Esophagus (tissue), 2 donors: ENCODE measurements at regions not wholly inside any gene's neighbourhood (a gene's known extent, or its start where the extent isn't known, plus 50 kb on each side); places are given as distances from the start of the nearest gene placed in this dataset.
"Not testable (repeated sequence)": the region's sequence is repeated elsewhere in the genome, so short reads cannot be mapped to it uniquely, and the experiment has no call there.

Experiments
- H3K27ac ChIP-seq, 2 donors: one replicate each; pipeline ENCODE4 v1.5.1; 2013; ENCODE audit warnings: low read depth in 2 of 2, mild to moderate bottlenecking in 2 of 2, inconsistent platforms in 1 of 2, low read length in 1 of 2, moderate library complexity in 1 of 2
- H3K27me3 ChIP-seq, 2 donors: one replicate each; pipeline ENCODE4 v1.6.1; 2013; ENCODE audit warnings: low read length in 2 of 2, control low read depth in 1 of 2, mild to moderate bottlenecking in 1 of 2; ENCODE audit not compliant: insufficient read depth in 2 of 2, control insufficient read depth in 1 of 2
- H3K36me3 ChIP-seq, 2 donors: one replicate each; pipeline ENCODE4 v1.6.1; 2013; ENCODE audit warnings: low read length in 1 of 2; ENCODE audit not compliant: control insufficient read depth in 2 of 2, insufficient read depth in 2 of 2
- H3K4me1 ChIP-seq, 2 donors: one replicate each; pipeline ENCODE4 v1.6.1; 2013; ENCODE audit warnings: low read length in 1 of 2; ENCODE audit not compliant: control insufficient read depth in 2 of 2, insufficient read depth in 2 of 2
- H3K4me3 ChIP-seq, 2 donors: one replicate each; pipeline ENCODE4 v1.5.1; 2013; ENCODE audit warnings: low read length in 2 of 2, mild to moderate bottlenecking in 2 of 2, low read depth in 1 of 2, moderate library complexity in 1 of 2
- H3K9me3 ChIP-seq, 2 donors: one replicate each; pipeline ENCODE4 v1.6.1; 2013; ENCODE audit warnings: mild to moderate bottlenecking in 2 of 2, low read depth in 1 of 2, low read length in 1 of 2, moderate library complexity in 1 of 2; ENCODE audit not compliant: control insufficient read depth in 2 of 2, insufficient read depth in 1 of 2
- WGBS, 2 donors: extraction: QIAGEN DNeasy Blood & Tissue Kit; methylation state at CpG; one replicate each; pipeline ENCODE4 v1.1.7; 2013; 5-methylcytosine and 5-hydroxymethylcytosine counted together
- donor health status: healthy with polysubstance abuse.
- donor health status: Bipolar disorder and iron deficiency.

GRCh38 chr22:19658967-19659804, 55.1 kb upstream of the SEPTIN5 start:
- no peaks in the 10 kb centered on the region for H3K36me3 ChIP-seq
- 93 to 97% methylated on average over 8 of the region's 8 CpGs for WGBS, 2 donors

GRCh38 chr22:19659805-19660345, 54.4 kb upstream of the SEPTIN5 start:
- H3K9me3 ChIP-seq, result no peaks in the 10 kb centered on the region
- no peaks in the 10 kb centered on the region for H3K27me3 ChIP-seq
- no peaks in the 10 kb centered on the region for H3K4me1 ChIP-seq
- H3K27ac ChIP-seq, result no peak overlapping the region
- H3K36me3 ChIP-seq, result no peaks in the 10 kb centered on the region
- no peak overlapping the region for H3K4me3 ChIP-seq
- WGBS, 2 donors, result 94 to 95% methylated on average over 12 of the region's 12 CpGs

More at GRCh38 chr22:19658967-19659804, 55.1 kb upstream of the SEPTIN5 start:
- no peaks in the 10 kb centered on the region for H3K27me3 ChIP-seq
- no peaks in the 10 kb centered on the region for H3K9me3 ChIP-seq
- no peak overlapping the region for H3K27ac ChIP-seq
- no peak overlapping the region for H3K4me3 ChIP-seq
- no peaks in the 10 kb centered on the region for H3K4me1 ChIP-seq

GRCh38 chr22:19660583-19660982, 53.7 kb upstream of the SEPTIN5 start:
- WGBS, 2 donors, result 86 to 95% methylated on average over 12 of the region's 12 CpGs

GRCh38 chr22:19661156-19661555, 53.1 kb upstream of the SEPTIN5 start:
- no peak overlapping the region for H3K27ac ChIP-seq
- no peaks in the 10 kb centered on the region for H3K36me3 ChIP-seq
- H3K4me3 ChIP-seq, result no peak overlapping the region
- no peaks in the 10 kb centered on the region for H3K27me3 ChIP-seq
- H3K4me1 ChIP-seq, result peaks cover 0 to 2% of the 10 kb centered on the region in 2 donors
- H3K9me3 ChIP-seq, result no peaks in the 10 kb centered on the region

More at GRCh38 chr22:19660583-19660982, 53.7 kb upstream of the SEPTIN5 start:
- H3K4me3 ChIP-seq, H3K9me3 ChIP-seq, H3K27ac ChIP-seq, H3K36me3 ChIP-seq, H3K27me3 ChIP-seq, H3K4me1 ChIP-seq: not testable (repeated sequence)

DNA sequence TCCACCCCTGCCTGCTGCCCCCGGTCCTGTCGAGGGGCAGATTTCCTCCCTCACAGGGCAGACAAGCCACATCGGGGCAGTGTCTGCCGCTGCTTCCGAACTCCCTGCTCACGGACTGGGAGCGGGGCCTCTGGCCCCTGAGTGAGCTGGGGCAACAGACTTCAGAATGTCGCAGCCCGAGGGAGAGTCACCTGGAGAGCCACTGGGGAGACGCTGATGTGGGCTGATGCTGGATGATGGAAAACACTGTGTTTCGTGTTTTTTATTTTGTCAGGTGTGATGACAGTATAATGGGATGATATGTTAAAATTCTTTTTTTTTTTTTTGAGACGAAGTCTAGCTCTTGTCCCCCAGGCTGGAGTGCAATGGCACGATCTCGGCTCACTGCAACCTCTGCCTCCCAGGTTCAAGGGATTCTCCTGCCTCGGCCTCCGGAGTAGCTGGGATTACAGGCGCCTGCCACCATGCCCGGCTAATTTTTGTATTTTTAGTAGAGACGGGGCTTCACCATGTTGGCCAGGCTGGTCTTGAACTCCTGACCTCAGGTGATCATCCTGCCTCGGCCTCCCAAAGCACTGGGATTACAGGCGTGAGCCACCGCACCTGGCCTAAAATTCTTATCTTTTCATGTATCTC, 52.1 kb upstream of the SEPTIN5 start:
- H3K9me3 ChIP-seq, H3K27me3 ChIP-seq, H3K27ac ChIP-seq, H3K4me1 ChIP-seq, H3K36me3 ChIP-seq, H3K4me3 ChIP-seq: not testable (repeated sequence)
- 82 to 84% methylated on average over 22 of the region's 22 CpGs for WGBS, 2 donors

DNA sequence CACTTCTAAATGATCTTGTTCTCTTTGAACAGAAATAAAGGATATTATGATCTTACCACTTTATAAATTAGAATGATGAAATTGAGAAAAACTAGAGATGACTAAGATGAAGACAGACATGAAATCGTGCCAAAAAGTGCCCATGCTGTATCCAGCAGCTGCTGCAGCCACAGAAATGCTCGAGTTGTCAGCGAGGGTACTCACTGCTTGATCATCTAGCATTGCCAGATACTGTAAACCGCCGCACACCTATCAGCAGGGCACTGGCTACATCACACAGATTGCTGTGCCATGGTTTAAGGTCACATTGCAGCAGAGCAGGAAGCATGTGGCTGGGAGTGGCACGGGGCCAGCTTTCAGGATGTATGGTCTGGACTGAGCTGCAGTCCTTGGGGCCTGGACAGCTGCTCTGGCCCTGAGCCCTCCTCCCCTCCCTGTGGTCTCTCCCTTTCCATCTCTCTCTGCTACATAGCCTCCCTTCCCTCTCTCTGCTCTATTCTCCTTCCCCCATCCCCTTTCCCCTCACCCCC, 51.0 kb upstream of the SEPTIN5 start:
- Histone ChIP-seq H3K9me3 (no peaks in the 10 kb centered on the region), H3K4me1 (peaks cover 0 to 2% of the 10 kb centered on the region in 2 donors), H3K4me3 (no peak overlapping the region), H3K27me3 (no peaks in the 10 kb centered on the region), H3K36me3 (no peaks in the 10 kb centered on the region), H3K27ac (no peak overlapping the region)
- 35 to 42% methylated on average over 6 of the region's 6 CpGs for WGBS, 2 donors

- H3K9me3 ChIP-seq, result no peaks in the 10 kb centered on the region
- H3K27ac ChIP-seq, result no peak overlapping the region
- no peaks in the 10 kb centered on the region for H3K27me3 ChIP-seq
- H3K4me3 ChIP-seq, result no peak overlapping the region
- H3K4me1 ChIP-seq, result peaks cover 0 to 2% of the 10 kb centered on the region in 2 donors
- 38 to 52% methylated on average over 14 of the region's 14 CpGs for WGBS, 2 donors
- no peaks in the 10 kb centered on the region for H3K36me3 ChIP-seq
These were observed 50.4 kb upstream of the SEPTIN5 start for GRCh38 chr22:19663821-19664355.

DNA sequence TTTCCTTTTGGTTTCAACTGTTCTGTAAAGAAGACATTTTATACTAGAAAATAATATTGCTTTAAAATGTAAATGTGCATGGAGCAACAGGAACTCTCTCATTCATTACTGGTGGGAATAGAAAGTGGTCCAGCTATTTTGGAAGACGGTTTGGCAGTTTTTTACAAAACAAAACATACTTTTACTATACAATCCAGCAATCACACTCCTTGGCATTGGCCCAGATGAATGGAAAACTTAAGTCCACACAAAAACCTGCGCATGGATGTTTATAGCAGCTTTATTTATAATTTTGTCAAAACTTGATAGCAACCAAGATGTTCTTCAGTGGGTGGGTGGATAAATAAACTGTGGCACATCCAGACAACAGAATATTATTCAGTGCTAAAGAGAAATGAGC, 49.9 kb upstream of the SEPTIN5 start:
- Histone ChIP-seq H3K27me3 (no peaks in the 10 kb centered on the region), H3K36me3 (no peaks in the 10 kb centered on the region), H3K4me3 (no peak overlapping the region), H3K27ac (no peak overlapping the region), H3K9me3 (no peaks in the 10 kb centered on the region), H3K4me1 (peaks cover 0 to 2% of the 10 kb centered on the region in 2 donors)
- 70 to 73% methylated on average over 2 of the region's 2 CpGs for WGBS, 2 donors
